Neuronal stem cell (in vitro differentiated cells): ENCODE measurements at regions not wholly inside any gene's neighbourhood (a gene's known extent, or its start where the extent isn't known, plus 50 kb on each side); places are given as distances from the start of the nearest gene placed in this dataset.

ENCODE experiments used
- DNase-seq: peaks from one replicate; pipeline ENCODE4 v3.0.0-alpha.2; 2013; ENCODE audit warnings: low spot score
- H2AFZ ChIP-seq: one replicate; pipeline ENCODE4 v1.6.1; 2013; ENCODE audit warnings: mild to moderate bottlenecking, low read length, inconsistent platforms
- H2AK5ac ChIP-seq: 2 replicates; pipeline ENCODE4 v1.6.1; 2013; ENCODE audit warnings: low read depth, mild to moderate bottlenecking, inconsistent platforms, low read length, moderate library complexity, mixed read lengths
- H2BK120ac ChIP-seq: 2 replicates; pipeline ENCODE4 v1.6.1; 2013; ENCODE audit warnings: low read depth, mild to moderate bottlenecking, inconsistent platforms, low read length, moderate library complexity, mixed read lengths
- H2BK12ac ChIP-seq: one replicate; pipeline ENCODE4 v1.6.1; 2013; ENCODE audit warnings: low read length, inconsistent platforms
- H2BK15ac ChIP-seq: 2 replicates; pipeline ENCODE4 v1.6.1; 2013; ENCODE audit warnings: mild to moderate bottlenecking, low read length, inconsistent platforms, mixed read lengths
- H2BK5ac ChIP-seq: one replicate; pipeline ENCODE4 v1.6.1; 2013; ENCODE audit warnings: inconsistent platforms, mild to moderate bottlenecking, low read length, moderate library complexity
- H3K14ac ChIP-seq: one replicate; pipeline ENCODE4 v1.6.1; 2013; ENCODE audit warnings: low read length, inconsistent platforms
- H3K18ac ChIP-seq: 2 replicates; pipeline ENCODE4 v1.6.1; 2013; ENCODE audit warnings: low read length, inconsistent platforms
- H3K23ac ChIP-seq: 2 replicates; pipeline ENCODE4 v1.6.1; 2013; ENCODE audit warnings: low read depth, mild to moderate bottlenecking, mixed read lengths, low read length, inconsistent platforms; ENCODE audit not compliant: poor library complexity
- H3K27ac ChIP-seq: replicated peaks from 3 replicates; pipeline ENCODE4 v1.5.1; 2013; ENCODE audit warnings: low read length, inconsistent platforms
- H3K27me3 ChIP-seq, 3 experiments: 2 replicates each; pipeline ENCODE4 v1.6.1; 2013; ENCODE audit warnings: low read length in 3 of 3, mild to moderate bottlenecking in 2 of 3, inconsistent platforms in 1 of 3, low read depth in 1 of 3, mixed read lengths in 1 of 3, moderate library complexity in 1 of 3; ENCODE audit not compliant: control insufficient read depth in 3 of 3, insufficient read depth in 3 of 3
- H3K36me3 ChIP-seq, 2 donors: replicated peaks in 1 of 2; 2 replicates each; pipeline ENCODE4 v1.6.1; 2013; ENCODE audit warnings: low read length in 2 of 2; ENCODE audit not compliant: control insufficient read depth in 2 of 2, insufficient read depth in 2 of 2
- H3K4ac ChIP-seq: 2 replicates; pipeline ENCODE4 v1.6.1; 2013; ENCODE audit warnings: inconsistent platforms, mild to moderate bottlenecking, low read length, moderate library complexity
- H3K4me1 ChIP-seq, 2 donors: 1 replicate in 1 of 2; 2 replicates in 1 of 2; pipeline ENCODE4 v1.6.1; 2013; ENCODE audit warnings: low read length in 2 of 2, low read depth in 1 of 2; ENCODE audit not compliant: control insufficient read depth in 2 of 2, insufficient read depth in 1 of 2
- H3K4me2 ChIP-seq: one replicate; pipeline ENCODE4 v1.6.1; 2013; ENCODE audit warnings: mild to moderate bottlenecking, low read length, inconsistent platforms; ENCODE audit not compliant: insufficient read depth, poor library complexity, severe bottlenecking
- H3K4me3 ChIP-seq, 2 donors: 2 replicates each; pipeline ENCODE4 v1.5.1; 2013; ENCODE audit warnings: low read length in 2 of 2, mild to moderate bottlenecking in 2 of 2, inconsistent platforms in 1 of 2, moderate library complexity in 1 of 2
- H3K79me1 ChIP-seq: one replicate; pipeline ENCODE4 v1.6.1; 2013; ENCODE audit warnings: low read depth, mild to moderate bottlenecking, inconsistent platforms, low read length, moderate library complexity
- H3K9ac ChIP-seq: one replicate; pipeline ENCODE4 v1.6.1; 2013; ENCODE audit warnings: mild to moderate bottlenecking, low read depth, low read length, inconsistent platforms; ENCODE audit not compliant: poor library complexity
- H3K9me3 ChIP-seq, 2 donors: replicated peaks in 1 of 2; 2 replicates each; pipeline versions ENCODE3 to v1.6.1; 2013; ENCODE audit warnings: low read length in 2 of 2, mild to moderate bottlenecking in 2 of 2, inconsistent platforms in 1 of 2, low read depth in 1 of 2, mixed read lengths in 1 of 2, moderate library complexity in 1 of 2; ENCODE audit not compliant: control insufficient read depth in 2 of 2, insufficient read depth in 1 of 2
- H4K8ac ChIP-seq: one replicate; pipeline ENCODE4 v1.6.1; 2013; ENCODE audit warnings: low read depth, mild to moderate bottlenecking, inconsistent platforms, low read length, moderate library complexity
- H4K91ac ChIP-seq: one replicate; pipeline ENCODE4 v1.6.1; 2013; ENCODE audit warnings: low read length, low read depth, mild to moderate bottlenecking, inconsistent platforms; ENCODE audit not compliant: poor library complexity
- WGBS, 2 donors: extraction: QIAGEN DNeasy Blood & Tissue Kit; methylation state at CpG; one replicate each; pipeline ENCODE4 v1.1.7; 2013; ENCODE audit warnings: missing lambda C conversion rate in 2 of 2, mixed read lengths in 1 of 2; ENCODE audit not compliant: insufficient read length in 2 of 2, insufficient replicate concordance in 1 of 2; ENCODE audit errors: extremely low coverage in 2 of 2; 5-methylcytosine and 5-hydroxymethylcytosine counted together

- Histone ChIP-seq H2BK15ac (no peak overlapping the region), H3K4me2 (no peak overlapping the region), H3K4ac (no peak overlapping the region), H2AFZ (no peak overlapping the region), H2BK120ac (no peak overlapping the region), H3K79me1 (no peaks in the 10 kb centered on the region), H4K91ac (no peak overlapping the region), H2AK5ac (no peak overlapping the region), H3K27ac (no peak overlapping the region), H3K4me3 (no peak overlapping the region), H3K18ac (no peak overlapping the region), H3K36me3 (no peaks in the 10 kb centered on the region), H3K9ac (no peak overlapping the region), H2BK12ac (no peak overlapping the region), H3K4me1 (no peaks in the 10 kb centered on the region), H4K8ac (no peak overlapping the region), H3K9me3 (no peaks in the 10 kb centered on the region), H3K23ac (no peak overlapping the region), H3K14ac (no peak overlapping the region), H2BK5ac (no peak overlapping the region), H3K27me3 (no peaks in the 10 kb centered on the region)
- WGBS, 2 donors, result no CpG with 5 or more reads among the region's 3 CpGs
- DNase-seq, result no peak
Measured at GRCh38 chr5:8241558-8241957, 372.6 kb downstream of the MTRR start.

DNA sequence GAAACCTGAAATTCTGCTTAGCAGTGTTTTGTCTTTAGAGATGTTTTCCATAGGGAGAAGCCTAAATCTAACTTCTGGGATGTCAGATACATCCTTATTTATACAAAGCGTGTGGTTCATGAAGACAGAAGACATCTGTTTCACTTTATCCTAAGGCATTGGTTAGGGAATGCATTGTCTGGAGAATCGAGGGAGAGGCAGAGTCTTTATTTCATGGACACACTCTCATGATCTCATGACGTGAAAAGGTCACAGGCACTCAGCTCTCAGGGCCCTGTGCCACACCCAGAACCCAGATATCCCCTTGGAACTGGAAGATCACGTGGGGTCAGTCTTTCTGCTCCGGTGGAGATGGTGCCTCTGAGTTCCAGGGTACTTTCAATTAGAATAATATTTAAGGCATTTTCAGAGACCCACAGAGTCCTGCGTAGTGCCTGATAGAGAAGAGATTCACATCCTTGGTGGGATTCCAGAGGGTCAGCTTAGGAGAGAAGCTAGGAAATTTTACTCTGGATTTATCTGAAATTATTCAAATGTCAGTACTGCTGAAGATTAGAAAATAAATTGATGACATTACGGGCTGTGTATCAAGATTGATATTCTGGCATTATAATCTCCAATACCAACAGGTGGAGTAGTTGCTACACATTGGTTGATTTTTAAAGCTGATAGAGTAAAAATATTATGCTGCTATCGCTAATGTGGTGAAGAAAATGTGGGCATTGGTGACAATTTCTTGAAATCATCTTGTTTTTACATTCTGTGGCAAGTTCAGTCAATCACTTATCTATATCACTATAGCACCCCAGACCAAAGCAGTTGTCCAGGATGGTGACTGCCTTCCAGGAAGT, 378.3 kb downstream of the MTRR start:
- H2AFZ ChIP-seq, result no peak overlapping the region
- no peak overlapping the region for H3K4ac ChIP-seq
- no peak overlapping the region for H3K4me3 ChIP-seq
- H4K91ac ChIP-seq, result no peak overlapping the region
- H3K27me3 ChIP-seq, result no peaks in the 10 kb centered on the region
- no peak overlapping the region for H2BK15ac ChIP-seq
- H3K23ac ChIP-seq, result no peak overlapping the region
- H3K9ac ChIP-seq, result no peak overlapping the region
- no peaks in the 10 kb centered on the region for H3K4me1 ChIP-seq
- H3K4me2 ChIP-seq, result no peak overlapping the region
- H2BK120ac ChIP-seq, result no peak overlapping the region
- WGBS, 2 donors, result no CpG with 5 or more reads among the region's 8 CpGs
- H3K27ac ChIP-seq, result no peak overlapping the region
- DNase-seq, result no peak
- H3K9me3 ChIP-seq, result no peaks in the 10 kb centered on the region
- no peaks in the 10 kb centered on the region for H3K36me3 ChIP-seq
- no peak overlapping the region for H3K18ac ChIP-seq
- no peak overlapping the region for H2BK5ac ChIP-seq
- H3K14ac ChIP-seq, result no peak overlapping the region
- no peak overlapping the region for H2BK12ac ChIP-seq
- H4K8ac ChIP-seq, result no peak overlapping the region
- H2AK5ac ChIP-seq, result no peak overlapping the region
- no peaks in the 10 kb centered on the region for H3K79me1 ChIP-seq

- no peak overlapping the region for H3K14ac ChIP-seq
- H3K27me3 ChIP-seq, result no peaks in the 10 kb centered on the region
- DNase-seq, result no peak
- H2BK12ac ChIP-seq, result no peak overlapping the region
- H2BK120ac ChIP-seq, result no peak overlapping the region
- H3K9me3 ChIP-seq, result no peaks in the 10 kb centered on the region
- no peak overlapping the region for H3K23ac ChIP-seq
- H3K4me1 ChIP-seq, result no peaks in the 10 kb centered on the region
- no peak overlapping the region for H3K4me3 ChIP-seq
- no peak overlapping the region for H3K4me2 ChIP-seq
- H3K79me1 ChIP-seq, result no peaks in the 10 kb centered on the region
- H2AK5ac ChIP-seq, result no peak overlapping the region
- no peak overlapping the region for H2BK15ac ChIP-seq
- H3K4ac ChIP-seq, result no peak overlapping the region
- H3K18ac ChIP-seq, result no peak overlapping the region
- no peak overlapping the region for H2BK5ac ChIP-seq
- no peak overlapping the region for H4K91ac ChIP-seq
- H4K8ac ChIP-seq, result no peak overlapping the region
- H3K27ac ChIP-seq, result no peak overlapping the region
- H3K36me3 ChIP-seq, result no peaks in the 10 kb centered on the region
- H3K9ac ChIP-seq, result no peak overlapping the region
- H2AFZ ChIP-seq, result no peak overlapping the region
Measured at GRCh38 chr5:8253376-8253775, 384.4 kb downstream of the MTRR start.

DNA sequence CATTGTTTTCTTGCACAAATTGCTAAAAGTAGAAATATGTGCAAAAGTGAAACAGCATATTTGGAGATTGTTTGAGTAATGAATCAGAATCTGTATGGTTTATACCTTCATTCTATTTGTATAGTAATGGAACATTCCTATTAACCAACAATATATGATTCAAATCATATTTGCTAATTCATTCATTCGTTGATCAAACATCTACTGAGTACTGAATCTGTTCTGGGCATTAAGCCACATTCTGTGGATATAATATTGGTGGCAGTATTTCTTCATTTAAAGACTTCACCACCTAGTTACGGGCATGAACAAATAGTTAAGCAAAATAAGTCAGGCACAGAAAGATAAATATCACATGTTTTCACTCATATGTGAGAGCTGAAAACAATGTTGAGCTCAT, 385.7 kb downstream of the MTRR start:
- no peak for DNase-seq
- Histone ChIP-seq H2AFZ (no peak overlapping the region), H3K23ac (no peak overlapping the region), H3K4me3 (no peak overlapping the region), H3K4me2 (no peak overlapping the region), H3K18ac (no peak overlapping the region), H4K8ac (no peak overlapping the region), H3K4me1 (no peaks in the 10 kb centered on the region), H3K36me3 (no peaks in the 10 kb centered on the region), H3K4ac (no peak overlapping the region), H4K91ac (no peak overlapping the region), H3K9ac (no peak overlapping the region), H3K27ac (no peak overlapping the region), H2AK5ac (no peak overlapping the region), H2BK5ac (no peak overlapping the region), H2BK12ac (no peak overlapping the region), H2BK15ac (no peak overlapping the region), H3K79me1 (no peaks in the 10 kb centered on the region), H3K27me3 (no peaks in the 10 kb centered on the region), H3K9me3 (no peaks in the 10 kb centered on the region), H2BK120ac (no peak overlapping the region), H3K14ac (no peak overlapping the region)
- WGBS, 2 donors, result no CpG with 5 or more reads among the region's 2 CpGs
